ENCODE measurements at regions not wholly inside any gene's neighbourhood (a gene's known extent, or its start where the extent isn't known, plus 50 kb on each side); places are given as distances from the start of the nearest gene placed in this dataset.

GRCh38 chr15:98444138-98444537 is 204.2 kb upstream of the IGF1R start:
- no peak for DNase-seq

- DNase-seq, result no peak
These were observed 203.0 kb upstream of the IGF1R start for GRCh38 chr15:98445315-98445714.

- DNase-seq, result no peak
These were observed 202.3 kb upstream of the IGF1R start for GRCh38 chr15:98446083-98446482.

- DNase-seq, result no peak
These were observed 201.3 kb upstream of the IGF1R start for GRCh38 chr15:98447069-98447468.

- no peak for DNase-seq
These were observed 197.1 kb upstream of the IGF1R start for GRCh38 chr15:98451236-98451635.

GRCh38 chr15:98452238-98452637 is 196.1 kb upstream of the IGF1R start:
- DNase-seq, result no peak

GRCh38 chr15:98455904-98456303 is 192.4 kb upstream of the IGF1R start:
- no peak for DNase-seq

- no peak for DNase-seq
These were observed 171.8 kb upstream of the IGF1R start for GRCh38 chr15:98476559-98476958.

- no peak for DNase-seq
These were observed 167.5 kb upstream of the IGF1R start for GRCh38 chr15:98480844-98481243.

- DNase-seq, result no peak
These were observed 164.7 kb upstream of the IGF1R start for GRCh38 chr15:98483575-98484130.

GRCh38 chr15:98484914-98485313 is 163.4 kb upstream of the IGF1R start:
- DNase-seq, result no peak

GRCh38 chr15:98485451-98485850 is 162.9 kb upstream of the IGF1R start:
- no peak for DNase-seq

GRCh38 chr15:98493966-98494511 is 154.3 kb upstream of the IGF1R start:
- DNase-seq, result no peak

GRCh38 chr15:98501192-98501591 is 147.1 kb upstream of the IGF1R start:
- no peak for DNase-seq

- no peak for DNase-seq
These were observed 146.7 kb upstream of the IGF1R start for GRCh38 chr15:98501632-98502031.

- no peak for DNase-seq
These were observed 144.4 kb upstream of the IGF1R start for GRCh38 chr15:98503970-98504369.

GRCh38 chr15:98504998-98505397 is 143.3 kb upstream of the IGF1R start:
- no peak for DNase-seq

- DNase-seq, result no peak
These were observed 142.7 kb upstream of the IGF1R start for GRCh38 chr15:98505611-98506031.

GRCh38 chr15:98506172-98506571 is 142.2 kb upstream of the IGF1R start:
- DNase-seq, result no peak

GRCh38 chr15:98506711-98507110 is 141.6 kb upstream of the IGF1R start:
- DNase-seq, result no peak

GRCh38 chr15:98513428-98513986 is 134.8 kb upstream of the IGF1R start:
- no peak for DNase-seq

- no peak for DNase-seq
These were observed 134.2 kb upstream of the IGF1R start for GRCh38 chr15:98514034-98514622.

Measured in hypothalamus (tissue), 51 donors.